BLaER1 treated with 17β-estradiol and CSF1 and Interleukin-3, amounts not matched to agents 10 nM and 100 nM (cell line): ENCODE measurements at regions not wholly inside any gene's neighbourhood (a gene's known extent, or its start where the extent isn't known, plus 50 kb on each side); places are given as distances from the start of the nearest gene placed in this dataset.

Experiments
- H3K27ac ChIP-seq, 11 experiments: shearing (Covaris generic); formaldehyde crosslinking; 2 replicates each; pipeline ENCODE4 v1.8.1; 2022
- H3K27me3 ChIP-seq, 11 experiments: shearing (Covaris generic); formaldehyde crosslinking; 2 replicates each; pipeline ENCODE4 v1.8.1; 2022
- H3K36me3 ChIP-seq, 11 experiments: shearing (Covaris generic); formaldehyde crosslinking; 2 replicates each; pipeline ENCODE4 v1.8.1; 2022
- H3K4me1 ChIP-seq, 10 experiments: shearing (Covaris generic); formaldehyde crosslinking; 2 replicates each; pipeline ENCODE4 v1.8.1; 2022
- H3K4me2 ChIP-seq, 11 experiments: shearing (Covaris generic); formaldehyde crosslinking; 2 replicates each; pipeline ENCODE4 v1.8.1; 2022
- H3K4me3 ChIP-seq, 10 experiments: shearing (Covaris generic); formaldehyde crosslinking; 2 replicates each; pipeline ENCODE4 v1.8.1; 2022
- H3K9ac ChIP-seq, 11 experiments: shearing (Covaris generic); formaldehyde crosslinking; 2 replicates each; pipeline ENCODE4 v1.8.1; 2022
- H3K9me3 ChIP-seq, 11 experiments: shearing (Covaris generic); formaldehyde crosslinking; replicated peaks in 1 of 11; 2 replicates each; pipeline ENCODE4 v1.8.1; 2022
- H4K20me1 ChIP-seq, 11 experiments: shearing (Covaris generic); formaldehyde crosslinking; 2 replicates each; pipeline ENCODE4 v1.8.1; 2022
- Cebpa-rat ChIP-seq, 11 experiments: shearing (Covaris generic); IDR thresholded peaks; 2 replicates each; pipeline ENCODE4 v1.8.1; 2022

- Histone ChIP-seq H3K4me1 (peaks cover 28 to 41% (median 35%) of the 10 kb centered on the region in 10 experiments), H3K9me3 (peaks cover 0 to 23% (median 14%) of the 10 kb centered on the region in 11 experiments; a peak in 12 of 22 replicates), H3K27me3 (no peaks in the 10 kb centered on the region), H3K9ac (no peak overlapping the region), H3K4me2 (peak overlapping the region in 2 of 11 experiments; percentile 40 to 63; a peak in 4 of 22 replicates), H3K36me3 (no peaks in the 10 kb centered on the region), H4K20me1 (peaks cover 0 to 4% (median 0%) of the 10 kb centered on the region in 11 experiments; a peak in 3 of 22 replicates), H3K4me3 (no peak overlapping the region), H3K27ac (no peak overlapping the region)
- TF ChIP-seq Cebpa-rat (IDR thresholded peaks at IDR 0.05): no peak
These were observed 414.1 kb upstream of the SALL1 start for GRCh38 chr16:51565184-51565583.

GRCh38 chr16:51562891-51563290, 411.8 kb upstream of the SALL1 start:
- no peak for TF ChIP-seq Cebpa-rat (IDR thresholded peaks at IDR 0.05)
- H4K20me1 ChIP-seq: no peaks in the 10 kb centered on the region
- no peaks in the 10 kb centered on the region for H3K27me3 ChIP-seq
- peaks cover 0 to 23% (median 14%) of the 10 kb centered on the region in 11 experiments; a peak in 12 of 22 replicates for H3K9me3 ChIP-seq
- peak overlapping the region in 1 of 11 experiments; percentile 35; a peak in 2 of 22 replicates for H3K27ac ChIP-seq
- peak overlapping the region in 8 of 11 experiments; percentile 25 to 56 (median 38); a peak in 13 of 22 replicates for H3K4me2 ChIP-seq
- H3K36me3 ChIP-seq: no peaks in the 10 kb centered on the region
- H3K4me3 ChIP-seq: no peak overlapping the region
- H3K4me1 ChIP-seq: peaks cover 11 to 19% (median 14%) of the 10 kb centered on the region in 10 experiments; a peak in 19 of 20 replicates
- no peak overlapping the region for H3K9ac ChIP-seq

- H3K36me3 ChIP-seq: no peaks in the 10 kb centered on the region
- TF ChIP-seq Cebpa-rat (IDR thresholded peaks at IDR 0.05): no peak
These were observed 408.8 kb upstream of the SALL1 start for GRCh38 chr16:51559901-51560300.

DNA sequence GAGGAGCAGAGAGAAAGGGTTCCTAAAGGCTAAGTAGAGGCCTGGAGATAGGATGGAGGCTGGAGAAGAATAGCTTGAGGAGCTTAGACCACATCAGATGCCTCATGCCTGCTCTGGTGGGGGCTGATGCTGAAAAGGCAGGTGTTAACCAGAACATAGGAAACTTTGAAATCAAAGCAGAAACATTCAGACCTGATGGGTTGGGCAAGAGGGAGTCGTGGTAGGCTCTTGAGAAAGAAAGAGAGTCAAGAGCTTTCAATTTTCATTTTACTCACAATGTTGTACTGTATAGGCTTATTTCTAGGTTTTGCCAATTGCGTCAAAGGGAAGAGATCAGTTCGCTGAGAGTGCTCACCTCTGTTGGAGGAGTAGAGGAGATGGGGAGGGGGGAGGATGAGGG, 406.6 kb upstream of the SALL1 start:
- H3K4me3 ChIP-seq: no peak overlapping the region
- no peaks in the 10 kb centered on the region for H3K27me3 ChIP-seq
- no peaks in the 10 kb centered on the region for H3K36me3 ChIP-seq
- H4K20me1 ChIP-seq: no peaks in the 10 kb centered on the region
- peak overlapping the region in 2 of 11 experiments; percentile 7 to 12; a peak in 1 of 22 replicates for H3K4me2 ChIP-seq
- no peak overlapping the region for H3K27ac ChIP-seq
- peaks cover 0 to 15% (median 2%) of the 10 kb centered on the region in 10 experiments; a peak in 9 of 20 replicates for H3K4me1 ChIP-seq
- no peak overlapping the region for H3K9ac ChIP-seq
- H3K9me3 ChIP-seq: no peaks in the 10 kb centered on the region
- TF ChIP-seq Cebpa-rat (IDR thresholded peaks at IDR 0.05): no peak

More at GRCh38 chr16:51559901-51560300, 408.8 kb upstream of the SALL1 start:
- H3K4me3 ChIP-seq: no peak overlapping the region
- H3K9me3 ChIP-seq: peaks cover 0 to 19% (median 13%) of the 10 kb centered on the region in 11 experiments; a peak in 10 of 22 replicates
- H3K4me2 ChIP-seq: no peak overlapping the region
- no peaks in the 10 kb centered on the region for H4K20me1 ChIP-seq
- H3K4me1 ChIP-seq: peaks cover 1 to 18% (median 10%) of the 10 kb centered on the region in 10 experiments; a peak in 16 of 20 replicates
- H3K27ac ChIP-seq: no peak overlapping the region
- H3K27me3 ChIP-seq: no peaks in the 10 kb centered on the region
- H3K9ac ChIP-seq: no peak overlapping the region

- Histone ChIP-seq H4K20me1 (no peaks in the 10 kb centered on the region), H3K36me3 (no peaks in the 10 kb centered on the region), H3K9me3 (no peaks in the 10 kb centered on the region), H3K4me1 (peaks cover 0 to 13% (median 0%) of the 10 kb centered on the region in 10 experiments; a peak in 3 of 20 replicates), H3K27me3 (no peaks in the 10 kb centered on the region), H3K9ac (no peak overlapping the region), H3K4me3 (no peak overlapping the region), H3K4me2 (no peak overlapping the region), H3K27ac (no peak overlapping the region)
- TF ChIP-seq Cebpa-rat (IDR thresholded peaks at IDR 0.05): no peak
These were observed 405.7 kb upstream of the SALL1 start for GRCh38 chr16:51556694-51557340.

GRCh38 chr16:51553910-51554309, 402.8 kb upstream of the SALL1 start:
- Histone ChIP-seq H3K4me3 (no peak overlapping the region), H3K4me1 (peaks cover 0 to 13% (median 0%) of the 10 kb centered on the region in 10 experiments; a peak in 3 of 20 replicates), H3K27ac (no peak overlapping the region), H3K36me3 (no peaks in the 10 kb centered on the region), H3K4me2 (no peak overlapping the region), H4K20me1 (no peaks in the 10 kb centered on the region), H3K27me3 (no peaks in the 10 kb centered on the region), H3K9me3 (no peaks in the 10 kb centered on the region), H3K9ac (no peak overlapping the region)
- TF ChIP-seq Cebpa-rat (IDR thresholded peaks at IDR 0.05): no peak

GRCh38 chr16:51553314-51553713, 402.2 kb upstream of the SALL1 start:
- Histone ChIP-seq H3K27me3 (no peaks in the 10 kb centered on the region), H3K9me3 (no peaks in the 10 kb centered on the region), H3K4me1 (peaks cover 0 to 13% (median 0%) of the 10 kb centered on the region in 10 experiments; a peak in 3 of 20 replicates), H3K27ac (no peak overlapping the region), H3K9ac (no peak overlapping the region), H3K4me3 (no peak overlapping the region), H3K4me2 (no peak overlapping the region), H4K20me1 (no peaks in the 10 kb centered on the region), H3K36me3 (no peaks in the 10 kb centered on the region)
- no peak for TF ChIP-seq Cebpa-rat (IDR thresholded peaks at IDR 0.05)

DNA sequence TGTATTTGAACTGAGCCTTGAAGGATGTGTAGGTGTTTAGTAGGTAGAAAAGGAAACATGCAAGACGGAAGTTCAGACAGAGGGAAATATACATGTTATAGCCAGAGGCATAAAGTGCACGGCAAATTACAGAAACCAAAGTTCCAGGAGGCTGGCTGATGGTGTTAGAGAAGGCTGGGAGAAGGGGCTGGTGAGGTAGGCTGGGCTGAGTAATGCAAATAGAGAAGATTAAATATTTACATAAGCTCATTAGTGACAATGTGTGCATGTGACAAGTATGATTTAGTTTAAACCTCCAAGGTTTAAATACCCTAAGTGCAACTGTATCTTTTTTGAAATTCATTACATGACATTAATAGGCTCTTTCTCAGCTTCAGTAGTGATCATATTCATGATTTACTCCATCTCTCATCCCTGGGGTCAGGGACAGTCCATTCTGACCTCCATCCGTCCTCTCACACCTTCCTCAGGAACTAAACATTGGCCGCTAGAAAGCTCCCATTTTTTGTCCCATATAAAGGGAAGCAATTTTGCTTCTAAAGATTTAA, 399.8 kb upstream of the SALL1 start:
- Histone ChIP-seq H3K27me3 (no peaks in the 10 kb centered on the region), H3K9me3 (no peaks in the 10 kb centered on the region), H3K4me1 (peaks cover 0 to 6% (median 0%) of the 10 kb centered on the region in 10 experiments; a peak in 2 of 20 replicates), H3K4me2 (no peak overlapping the region), H4K20me1 (no peaks in the 10 kb centered on the region), H3K9ac (no peak overlapping the region), H3K27ac (no peak overlapping the region), H3K36me3 (no peaks in the 10 kb centered on the region), H3K4me3 (no peak overlapping the region)
- TF ChIP-seq Cebpa-rat (IDR thresholded peaks at IDR 0.05): no peak

GRCh38 chr16:51549836-51550235, 398.8 kb upstream of the SALL1 start:
- Histone ChIP-seq H3K4me1 (peaks cover 0 to 4% (median 0%) of the 10 kb centered on the region in 10 experiments; a peak in 2 of 20 replicates), H3K4me3 (no peak overlapping the region), H3K4me2 (no peak overlapping the region), H3K27ac (no peak overlapping the region), H3K36me3 (no peaks in the 10 kb centered on the region), H3K27me3 (no peaks in the 10 kb centered on the region), H3K9me3 (no peaks in the 10 kb centered on the region), H4K20me1 (no peaks in the 10 kb centered on the region), H3K9ac (no peak overlapping the region)
- TF ChIP-seq Cebpa-rat (IDR thresholded peaks at IDR 0.05): no peak
